ENCODE measurements at regions not wholly inside any gene's neighbourhood (a gene's known extent, or its start where the extent isn't known, plus 50 kb on each side); places are given as distances from the start of the nearest gene placed in this dataset.

GRCh38 chr3:157918402-157918801 lies 187.8 kb downstream of the SHOX2 start:
- TF ChIP-seq POLR2AphosphoS5 (IDR thresholded peaks at IDR 0.05) (no peak), MXI1 (conservative IDR thresholded peaks at IDR 0.05; ENCODE audit: poor library complexity, severe bottlenecking) (no peak), REST (IDR thresholded peaks at IDR 0.05; ENCODE audit: borderline replicate concordance) (no peak), EP300 (conservative IDR thresholded peaks at IDR 0.05; ENCODE audit: poor library complexity, severe bottlenecking) (no peak), EZH2 (IDR thresholded peaks at IDR 0.05; ENCODE audit: borderline replicate concordance, insufficient read depth, low read length, poor library complexity, severe bottlenecking) (no peak), SMC3 (conservative IDR thresholded peaks at IDR 0.05; ENCODE audit: poor library complexity) (no peak)
- TF ChIP-seq, protein P1, sequence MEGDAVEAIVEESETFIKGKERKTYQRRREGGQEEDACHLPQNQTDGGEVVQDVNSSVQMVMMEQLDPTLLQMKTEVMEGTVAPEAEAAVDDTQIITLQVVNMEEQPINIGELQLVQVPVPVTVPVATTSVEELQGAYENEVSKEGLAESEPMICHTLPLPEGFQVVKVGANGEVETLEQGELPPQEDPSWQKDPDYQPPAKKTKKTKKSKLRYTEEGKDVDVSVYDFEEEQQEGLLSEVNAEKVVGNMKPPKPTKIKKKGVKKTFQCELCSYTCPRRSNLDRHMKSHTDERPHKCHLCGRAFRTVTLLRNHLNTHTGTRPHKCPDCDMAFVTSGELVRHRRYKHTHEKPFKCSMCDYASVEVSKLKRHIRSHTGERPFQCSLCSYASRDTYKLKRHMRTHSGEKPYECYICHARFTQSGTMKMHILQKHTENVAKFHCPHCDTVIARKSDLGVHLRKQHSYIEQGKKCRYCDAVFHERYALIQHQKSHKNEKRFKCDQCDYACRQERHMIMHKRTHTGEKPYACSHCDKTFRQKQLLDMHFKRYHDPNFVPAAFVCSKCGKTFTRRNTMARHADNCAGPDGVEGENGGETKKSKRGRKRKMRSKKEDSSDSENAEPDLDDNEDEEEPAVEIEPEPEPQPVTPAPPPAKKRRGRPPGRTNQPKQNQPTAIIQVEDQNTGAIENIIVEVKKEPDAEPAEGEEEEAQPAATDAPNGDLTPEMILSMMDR (IDR thresholded peaks at IDR 0.05; ENCODE audit: poor library complexity, severe bottlenecking), result no peak
- Histone ChIP-seq H2AFZ (ENCODE audit: low read depth, low read length) (no peak overlapping the region), H3K9ac (ENCODE audit: low read length) (no peak overlapping the region), H3K4me2 (ENCODE audit: low read length) (no peak overlapping the region), H3K9me3 (ENCODE audit: low read length) (no peaks in the 10 kb centered on the region), H3K36me3 (ENCODE audit: insufficient read depth, low read length) (no peaks in the 10 kb centered on the region), H3K4me3 (ENCODE audit: low read length) (no peak overlapping the region), H3K27me3 (ENCODE audit: insufficient read depth, low read depth, low read length) (peaks cover 41% of the 10 kb centered on the region), H4K20me1 (ENCODE audit: insufficient read depth) (no peaks in the 10 kb centered on the region), H3K9me2 (ENCODE audit: insufficient read depth, low read length) (no peaks in the 10 kb centered on the region), H3F3A (ENCODE audit: insufficient read depth, low read length, poor library complexity, severe bottlenecking) (no peaks in the 10 kb centered on the region), H3K27ac (ENCODE audit: low read length) (no peak overlapping the region), H3K79me2 (replicated peaks; ENCODE audit: insufficient read depth, low read length) (no peaks in the 10 kb centered on the region)

GRCh38 chr3:157916672-157917071 lies 189.5 kb downstream of the SHOX2 start:
- H3F3A ChIP-seq (ENCODE audit: insufficient read depth, low read length, poor library complexity, severe bottlenecking), result no peaks in the 10 kb centered on the region
- H3K4me2 ChIP-seq (ENCODE audit: low read length), result no peak overlapping the region
- no peak overlapping the region for H3K27ac ChIP-seq (ENCODE audit: low read length)
- H3K9me3 ChIP-seq (ENCODE audit: low read length), result no peaks in the 10 kb centered on the region
- no peaks in the 10 kb centered on the region for H4K20me1 ChIP-seq (ENCODE audit: insufficient read depth)
- no peak overlapping the region for H3K9ac ChIP-seq (ENCODE audit: low read length)
- TF ChIP-seq REST (IDR thresholded peaks at IDR 0.05; ENCODE audit: borderline replicate concordance) (no peak), EP300 (conservative IDR thresholded peaks at IDR 0.05; ENCODE audit: poor library complexity, severe bottlenecking) (no peak), TAF1 (IDR thresholded peaks at IDR 0.05; ENCODE audit: low read depth) (no peak), POLR2AphosphoS5 (IDR thresholded peaks at IDR 0.05) (no peak), EZH2 (IDR thresholded peaks at IDR 0.05; ENCODE audit: borderline replicate concordance, insufficient read depth, low read length, poor library complexity, severe bottlenecking) (no peak), RAD21 (conservative IDR thresholded peaks at IDR 0.05) (no peak)
- TF ChIP-seq, protein P1 (IDR thresholded peaks at IDR 0.05; ENCODE audit: poor library complexity, severe bottlenecking), result no peak
- H3K36me3 ChIP-seq (ENCODE audit: insufficient read depth, low read length), result no peaks in the 10 kb centered on the region
- H3K79me2 ChIP-seq (replicated peaks; ENCODE audit: insufficient read depth, low read length), result no peaks in the 10 kb centered on the region
- no peak overlapping the region for H2AFZ ChIP-seq (ENCODE audit: low read depth, low read length)
- no peaks in the 10 kb centered on the region for H3K9me2 ChIP-seq (ENCODE audit: insufficient read depth, low read length)
- peaks cover 26% of the 10 kb centered on the region for H3K27me3 ChIP-seq (ENCODE audit: insufficient read depth, low read depth, low read length)
- H3K4me3 ChIP-seq (ENCODE audit: low read length), result no peak overlapping the region
